ENCODE measurements at regions not wholly inside any gene's neighbourhood (a gene's known extent, or its start where the extent isn't known, plus 50 kb on each side); places are given as distances from the start of the nearest gene placed in this dataset.

DNA sequence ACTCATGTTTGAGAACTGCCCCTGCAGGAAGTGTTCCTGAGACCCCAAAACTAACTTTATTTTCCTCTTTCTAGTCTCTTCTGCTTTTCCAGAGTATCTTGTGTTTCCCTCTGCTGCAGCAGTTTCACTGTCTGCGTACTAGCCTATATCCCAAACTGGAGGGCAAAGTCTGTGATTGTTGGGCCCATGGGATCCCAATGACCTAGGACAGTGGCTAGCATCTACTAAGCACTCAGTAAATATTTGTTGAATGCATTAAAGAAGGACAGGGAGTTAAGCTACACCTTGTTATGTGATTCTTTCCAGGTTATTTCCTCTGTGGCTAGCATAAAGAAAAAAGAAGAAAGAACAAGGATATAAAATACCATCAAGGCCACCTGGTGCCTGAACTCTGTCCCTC, 210.6 kb upstream of the PHYHIPL start:
- H3K4me3 ChIP-seq (replicated peaks; ENCODE audit: low read depth, low read length): no peak overlapping the region
- DNase-seq (ENCODE audit: extremely low read depth, low read depth): no peak
- TF ChIP-seq, protein P1, sequence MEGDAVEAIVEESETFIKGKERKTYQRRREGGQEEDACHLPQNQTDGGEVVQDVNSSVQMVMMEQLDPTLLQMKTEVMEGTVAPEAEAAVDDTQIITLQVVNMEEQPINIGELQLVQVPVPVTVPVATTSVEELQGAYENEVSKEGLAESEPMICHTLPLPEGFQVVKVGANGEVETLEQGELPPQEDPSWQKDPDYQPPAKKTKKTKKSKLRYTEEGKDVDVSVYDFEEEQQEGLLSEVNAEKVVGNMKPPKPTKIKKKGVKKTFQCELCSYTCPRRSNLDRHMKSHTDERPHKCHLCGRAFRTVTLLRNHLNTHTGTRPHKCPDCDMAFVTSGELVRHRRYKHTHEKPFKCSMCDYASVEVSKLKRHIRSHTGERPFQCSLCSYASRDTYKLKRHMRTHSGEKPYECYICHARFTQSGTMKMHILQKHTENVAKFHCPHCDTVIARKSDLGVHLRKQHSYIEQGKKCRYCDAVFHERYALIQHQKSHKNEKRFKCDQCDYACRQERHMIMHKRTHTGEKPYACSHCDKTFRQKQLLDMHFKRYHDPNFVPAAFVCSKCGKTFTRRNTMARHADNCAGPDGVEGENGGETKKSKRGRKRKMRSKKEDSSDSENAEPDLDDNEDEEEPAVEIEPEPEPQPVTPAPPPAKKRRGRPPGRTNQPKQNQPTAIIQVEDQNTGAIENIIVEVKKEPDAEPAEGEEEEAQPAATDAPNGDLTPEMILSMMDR (IDR thresholded peaks at IDR 0.05; ENCODE audit: low read depth, low read length, missing control alignments): no peak

DNA sequence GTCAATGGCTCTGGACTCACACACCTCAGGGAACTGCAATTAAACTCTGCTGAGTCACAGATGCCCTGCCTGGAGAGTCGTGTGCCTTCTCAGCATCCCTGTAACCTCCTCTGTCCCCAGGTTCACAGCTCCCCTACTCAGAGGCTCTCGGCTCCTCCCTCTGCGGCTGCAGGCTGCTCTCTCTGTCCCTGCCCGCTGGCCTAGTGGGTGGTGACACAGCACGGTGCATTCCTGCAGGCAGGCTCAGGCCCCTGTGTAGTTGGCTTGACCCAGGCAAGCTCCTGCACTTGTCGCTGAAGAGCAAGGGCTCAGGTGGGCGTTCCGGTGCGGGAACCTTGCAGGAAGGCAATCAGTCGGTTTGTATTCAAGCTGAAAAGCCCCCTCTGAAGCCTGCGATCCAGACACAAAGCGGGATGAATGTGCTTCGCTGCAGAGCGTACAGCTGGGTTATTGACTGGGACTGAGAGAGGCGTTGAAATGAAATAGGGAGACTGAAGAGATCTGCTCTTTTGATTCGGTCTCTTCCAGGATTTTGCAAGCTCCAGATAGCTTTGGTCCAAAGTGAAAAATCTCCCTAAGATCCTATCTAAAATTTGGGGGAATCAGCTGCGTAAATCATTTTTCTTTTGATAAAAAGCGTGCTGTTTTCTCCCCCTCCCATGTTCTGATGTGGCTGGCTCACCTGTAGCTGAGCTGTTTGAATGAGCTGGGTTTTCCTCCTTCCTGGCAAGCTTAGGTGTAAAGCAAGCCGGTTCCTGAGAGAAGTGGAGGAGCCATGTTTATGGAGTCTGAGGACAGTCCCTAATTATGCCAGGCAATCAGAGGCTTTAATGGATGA, 208.7 kb upstream of the PHYHIPL start:
- no peak for DNase-seq (ENCODE audit: extremely low read depth, low read depth)
- H3K4me3 ChIP-seq (replicated peaks; ENCODE audit: low read depth, low read length): no peak overlapping the region
- TF ChIP-seq, protein P1 (IDR thresholded peaks at IDR 0.05; ENCODE audit: low read depth, low read length, missing control alignments): no peak

DNA sequence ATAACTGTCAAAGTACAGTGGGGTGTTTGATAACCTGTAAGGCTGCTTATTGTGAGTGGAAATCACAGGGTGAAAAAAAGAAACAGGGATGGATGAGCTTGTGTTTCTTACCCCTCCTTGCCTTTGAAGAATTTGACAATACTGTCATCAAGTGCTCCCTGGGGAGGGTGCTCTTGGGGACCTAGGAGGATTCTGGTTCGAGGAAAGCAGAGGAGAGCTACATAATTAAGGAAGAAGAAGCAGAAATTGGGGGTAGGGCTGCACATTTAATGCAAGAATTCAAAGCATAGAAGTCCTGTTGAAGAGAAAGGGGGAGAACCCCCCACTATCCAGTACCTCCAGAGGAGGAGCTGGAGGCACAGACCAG, 208.1 kb upstream of the PHYHIPL start:
- TF ChIP-seq, protein P1 (IDR thresholded peaks at IDR 0.05; ENCODE audit: low read depth, low read length, missing control alignments): no peak
- no peak for DNase-seq (ENCODE audit: extremely low read depth, low read depth)
- no peak overlapping the region for H3K4me3 ChIP-seq (replicated peaks; ENCODE audit: low read depth, low read length)

DNA sequence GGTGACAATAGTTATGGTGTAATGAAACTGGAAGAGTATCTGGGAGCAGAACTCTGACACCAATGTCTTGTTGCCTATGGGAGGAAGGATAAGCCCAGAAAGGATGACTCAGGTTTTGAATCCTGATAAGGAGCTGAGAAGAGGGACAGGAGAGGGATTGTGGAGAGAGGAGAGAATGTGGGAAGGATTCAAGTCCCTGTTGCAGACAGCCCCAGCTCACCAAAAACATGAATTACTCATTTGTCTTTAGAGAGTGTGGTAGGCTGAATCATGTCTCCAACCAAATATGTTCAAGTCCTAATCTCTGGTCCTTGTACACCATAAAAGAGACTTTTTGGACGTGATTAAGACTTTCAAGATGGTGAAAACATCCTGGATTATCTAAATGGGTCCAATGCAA, 206.9 kb upstream of the PHYHIPL start:
- no peak for DNase-seq (ENCODE audit: extremely low read depth, low read depth)

DNA sequence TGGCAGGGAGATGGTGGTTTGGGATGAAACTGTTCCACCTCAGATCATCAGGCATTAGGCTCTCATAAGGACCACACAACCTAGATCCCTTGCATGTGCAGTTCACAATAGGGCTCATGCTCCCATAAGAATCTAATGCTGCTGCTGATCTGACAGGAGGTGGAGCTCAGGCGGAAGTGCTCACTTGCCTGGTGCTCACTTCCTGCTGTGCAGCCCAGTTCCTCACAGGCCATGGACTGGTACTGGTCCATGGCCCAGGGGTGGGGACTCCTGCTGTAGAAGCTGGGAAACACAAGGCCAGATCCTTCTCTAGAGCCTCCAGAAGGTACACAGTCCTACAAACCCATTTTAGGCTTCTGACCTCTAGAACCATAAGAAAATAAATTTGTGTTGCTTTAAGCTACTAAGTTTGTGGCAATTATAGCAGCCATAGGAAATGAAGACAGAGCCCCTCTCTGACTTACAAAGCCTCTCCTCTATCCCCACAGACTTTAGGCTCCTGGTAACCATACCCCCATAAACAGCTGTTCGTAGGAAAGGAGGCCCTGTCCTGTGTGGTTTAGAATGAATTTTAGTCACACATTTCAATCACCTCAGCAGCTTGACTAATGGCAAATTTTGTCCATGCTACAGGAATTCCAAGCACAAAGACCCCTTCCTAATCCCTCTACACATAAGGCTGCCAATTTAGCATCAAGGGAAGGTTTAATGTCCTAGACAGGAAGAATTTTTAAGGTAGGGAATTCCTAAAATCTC, 206.1 kb upstream of the PHYHIPL start:
- no peak overlapping the region for H3K4me3 ChIP-seq (replicated peaks; ENCODE audit: low read depth, low read length)
- no peak for DNase-seq (ENCODE audit: extremely low read depth, low read depth)
- TF ChIP-seq, protein P1 (IDR thresholded peaks at IDR 0.05; ENCODE audit: low read depth, low read length, missing control alignments): no peak

More for the DNA sequence above, 206.9 kb upstream of the PHYHIPL start:
- TF ChIP-seq, protein P1 (IDR thresholded peaks at IDR 0.05; ENCODE audit: low read depth, low read length, missing control alignments): no peak
- H3K4me3 ChIP-seq (replicated peaks; ENCODE audit: low read depth, low read length): no peak overlapping the region

DNA sequence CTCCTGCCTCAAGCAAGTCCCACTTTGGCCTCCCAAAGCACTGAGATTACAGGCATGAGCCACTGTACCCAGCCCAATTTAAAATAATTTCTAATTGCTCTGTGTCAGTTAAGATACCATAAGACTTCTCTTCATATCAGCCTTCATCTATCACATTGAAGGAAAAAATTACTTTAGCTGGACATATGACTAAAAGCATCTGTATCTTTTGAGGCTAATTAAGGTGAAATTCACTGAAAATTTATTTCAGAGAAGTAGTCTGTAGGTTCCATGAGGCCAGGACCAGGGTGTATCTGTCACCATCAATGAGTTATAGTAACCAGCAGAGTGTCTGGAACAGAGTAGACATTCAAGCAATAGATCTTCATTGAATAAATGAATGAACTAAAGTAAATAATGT, 205.2 kb upstream of the PHYHIPL start:
- no peak for DNase-seq (ENCODE audit: extremely low read depth, low read depth)
- TF ChIP-seq, protein P1 (IDR thresholded peaks at IDR 0.05; ENCODE audit: low read depth, low read length, missing control alignments): no peak
- no peak overlapping the region for H3K4me3 ChIP-seq (replicated peaks; ENCODE audit: low read depth, low read length)

All from HFF-Myc (cell line).